HUES64 (cell line): ENCODE measurements at regions not wholly inside any gene's neighbourhood (a gene's known extent, or its start where the extent isn't known, plus 50 kb on each side); places are given as distances from the start of the nearest gene placed in this dataset.

ENCODE experiments used
- H3K27ac ChIP-seq: 2 replicates; pipeline ENCODE4 v1.7.0; 2013; ENCODE audit warnings: low read depth, low read length, inconsistent platforms
- H3K27me3 ChIP-seq: 2 replicates; pipeline ENCODE4 v1.6.1; 2013; ENCODE audit warnings: mild to moderate bottlenecking, low read length; ENCODE audit not compliant: insufficient read depth
- H3K36me3 ChIP-seq: 2 replicates; pipeline ENCODE4 v1.6.1; 2013; ENCODE audit warnings: mild to moderate bottlenecking, low read length; ENCODE audit not compliant: insufficient read depth
- H3K4me1 ChIP-seq: 2 replicates; pipeline ENCODE4 v1.6.1; 2013; ENCODE audit warnings: mild to moderate bottlenecking, low read length, moderate library complexity; ENCODE audit not compliant: insufficient read depth
- H3K4me3 ChIP-seq: 2 replicates; pipeline ENCODE4 v1.5.1; 2013; ENCODE audit warnings: mild to moderate bottlenecking, low read length, moderate library complexity
- H3K9ac ChIP-seq: 2 replicates; pipeline ENCODE4 v1.6.1; 2013; ENCODE audit warnings: mild to moderate bottlenecking, low read depth, low read length
- H3K9me3 ChIP-seq: 2 replicates; pipeline ENCODE4 v1.6.1; 2013; ENCODE audit warnings: low read depth, low read length; ENCODE audit not compliant: insufficient read depth
- WGBS: fragments of 150-250, 120-280 bp; methylation state at CpG from one replicate; pipeline ENCODE4 v1.1.7; 2013; ENCODE audit warnings: missing lambda C conversion rate; 5-methylcytosine and 5-hydroxymethylcytosine counted together

DNA sequence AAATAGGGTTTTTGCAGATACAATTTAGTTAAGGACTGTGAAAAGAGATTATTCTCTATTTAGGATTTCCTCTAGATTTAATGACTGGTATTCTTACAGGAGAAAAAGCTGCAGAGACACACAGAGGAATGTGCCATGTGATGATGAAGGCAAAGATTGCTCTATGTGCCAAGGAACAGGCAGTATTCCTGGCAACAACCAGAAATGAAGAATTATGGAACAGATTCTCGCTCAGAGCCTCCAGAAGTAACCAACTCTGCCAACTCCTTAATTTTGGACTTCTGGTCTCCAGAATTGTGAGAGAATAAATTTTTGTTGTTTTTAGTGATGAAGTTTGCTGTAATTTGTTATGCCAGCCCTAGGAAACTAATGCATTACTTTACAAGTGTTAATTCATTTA is 307.6 kb upstream of the SEMA3A start:
- Histone ChIP-seq H3K9me3 (no peaks in the 10 kb centered on the region), H3K4me1 (no peaks in the 10 kb centered on the region)
- 93% methylated on average over 1 of the region's 1 CpG for WGBS

DNA sequence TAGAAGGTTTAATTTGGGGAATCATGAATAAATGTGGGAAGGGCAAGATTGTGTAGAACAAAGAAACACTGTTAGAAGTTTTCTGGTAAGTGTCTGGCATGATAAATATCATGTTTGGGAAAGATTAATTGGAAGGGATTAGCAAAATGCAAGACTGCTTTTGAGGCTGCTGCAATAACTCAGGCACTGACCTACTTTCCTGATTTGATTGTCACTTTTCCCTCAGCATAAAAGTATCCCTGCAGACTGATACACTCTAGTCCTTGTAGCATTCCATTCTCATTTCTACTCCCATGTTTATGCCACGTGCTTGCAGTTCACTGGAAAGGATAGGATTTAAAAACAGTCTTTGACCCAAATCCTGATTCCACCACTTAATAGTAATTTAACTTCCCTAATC is 303.3 kb upstream of the SEMA3A start:
- H3K4me3 ChIP-seq: no peak overlapping the region
- H3K36me3 ChIP-seq: no peaks in the 10 kb centered on the region
- no peaks in the 10 kb centered on the region for H3K9me3 ChIP-seq
- WGBS: 80% methylated on average over 1 of the region's 1 CpG
- H3K27ac ChIP-seq: no peak overlapping the region
- H3K27me3 ChIP-seq: no peaks in the 10 kb centered on the region
- H3K9ac ChIP-seq: no peak overlapping the region
- H3K4me1 ChIP-seq: no peaks in the 10 kb centered on the region

More for the DNA sequence above, 307.6 kb upstream of the SEMA3A start:
- H3K4me3 ChIP-seq: no peak overlapping the region
- no peaks in the 10 kb centered on the region for H3K27me3 ChIP-seq
- H3K9ac ChIP-seq: no peak overlapping the region
- H3K27ac ChIP-seq: no peak overlapping the region
- no peaks in the 10 kb centered on the region for H3K36me3 ChIP-seq

GRCh38 chr7:84495128-84495527 is 300.5 kb upstream of the SEMA3A start:
- Histone ChIP-seq H3K4me3 (no peak overlapping the region), H3K27ac (no peak overlapping the region), H3K4me1 (no peaks in the 10 kb centered on the region), H3K9ac (no peak overlapping the region), H3K9me3 (no peaks in the 10 kb centered on the region), H3K36me3 (no peaks in the 10 kb centered on the region), H3K27me3 (no peaks in the 10 kb centered on the region)

GRCh38 chr7:84492098-84493034 is 297.8 kb upstream of the SEMA3A start:
- H3K4me3 ChIP-seq: no peak overlapping the region
- WGBS: 92% methylated on average over 12 of the region's 13 CpGs

GRCh38 chr7:84490661-84491060 is 296.1 kb upstream of the SEMA3A start:
- no peak overlapping the region for H3K4me3 ChIP-seq
- peaks cover 4% of the 10 kb centered on the region; the same call in 1 of the 2 replicates for H3K4me1 ChIP-seq
- WGBS: 90% methylated on average over 4 of the region's 6 CpGs
- no peaks in the 10 kb centered on the region for H3K9me3 ChIP-seq
- no peaks in the 10 kb centered on the region for H3K36me3 ChIP-seq
- H3K9ac ChIP-seq: no peak overlapping the region
- no peaks in the 10 kb centered on the region for H3K27me3 ChIP-seq
- no peak overlapping the region for H3K27ac ChIP-seq

More at GRCh38 chr7:84492098-84493034, 297.8 kb upstream of the SEMA3A start:
- H3K4me1 ChIP-seq: peaks cover 4% of the 10 kb centered on the region; the same call in 1 of the 2 replicates
- no peaks in the 10 kb centered on the region for H3K36me3 ChIP-seq
- H3K27me3 ChIP-seq: no peaks in the 10 kb centered on the region
- no peak overlapping the region for H3K27ac ChIP-seq
- no peaks in the 10 kb centered on the region for H3K9me3 ChIP-seq
- no peak overlapping the region for H3K9ac ChIP-seq

GRCh38 chr7:84484502-84485079 is 290.0 kb upstream of the SEMA3A start:
- no peak overlapping the region for H3K27ac ChIP-seq
- WGBS: 97% methylated on average over 3 of the region's 3 CpGs
- no peak overlapping the region for H3K4me3 ChIP-seq

GRCh38 chr7:84482476-84482875 is 287.9 kb upstream of the SEMA3A start:
- 80% methylated on average over 1 of the region's 1 CpG for WGBS
- Histone ChIP-seq H3K4me3 (no peak overlapping the region), H3K9me3 (no peaks in the 10 kb centered on the region), H3K27ac (no peak overlapping the region), H3K4me1 (peaks cover 27% of the 10 kb centered on the region), H3K9ac (no peak overlapping the region), H3K27me3 (no peaks in the 10 kb centered on the region), H3K36me3 (no peaks in the 10 kb centered on the region)

More at GRCh38 chr7:84484502-84485079, 290.0 kb upstream of the SEMA3A start:
- Histone ChIP-seq H3K9me3 (no peaks in the 10 kb centered on the region), H3K9ac (no peak overlapping the region), H3K4me1 (peaks cover 9% of the 10 kb centered on the region; the same call in 1 of the 2 replicates), H3K36me3 (no peaks in the 10 kb centered on the region), H3K27me3 (no peaks in the 10 kb centered on the region)

DNA sequence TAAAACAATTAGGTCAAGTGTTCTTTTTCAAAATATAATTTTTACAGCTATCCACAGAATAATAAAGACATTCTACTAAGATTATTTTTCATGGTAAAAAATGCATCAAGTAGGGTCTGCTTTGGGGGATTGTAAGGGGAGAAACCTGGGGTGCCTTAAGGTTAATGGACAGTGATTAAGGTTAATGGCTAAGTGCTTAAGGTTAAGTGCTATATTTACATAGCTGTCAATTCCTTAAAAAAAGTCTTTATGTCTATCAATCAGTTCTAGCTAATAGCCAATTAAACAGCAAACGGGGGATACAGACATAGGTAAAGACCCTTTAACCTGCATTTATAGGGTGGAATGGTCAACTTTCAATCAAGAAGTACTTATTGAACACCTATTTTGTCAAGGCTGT is 284.5 kb upstream of the SEMA3A start:
- peaks cover 26% of the 10 kb centered on the region for H3K4me1 ChIP-seq
- H3K36me3 ChIP-seq: no peaks in the 10 kb centered on the region
- H3K4me3 ChIP-seq: no peak overlapping the region
- H3K27me3 ChIP-seq: no peaks in the 10 kb centered on the region
- no peak overlapping the region for H3K9ac ChIP-seq
- H3K9me3 ChIP-seq: no peaks in the 10 kb centered on the region
- 100% methylated on average over 1 of the region's 1 CpG for WGBS
- no peak overlapping the region for H3K27ac ChIP-seq

GRCh38 chr7:84477786-84478478 is 283.3 kb upstream of the SEMA3A start:
- Histone ChIP-seq H3K4me3 (no peak overlapping the region), H3K9me3 (no peaks in the 10 kb centered on the region), H3K9ac (no peak overlapping the region), H3K4me1 (peaks cover 26% of the 10 kb centered on the region), H3K27ac (no peak overlapping the region), H3K36me3 (no peaks in the 10 kb centered on the region), H3K27me3 (no peaks in the 10 kb centered on the region)
- 89% methylated on average over 3 of the region's 4 CpGs for WGBS

DNA sequence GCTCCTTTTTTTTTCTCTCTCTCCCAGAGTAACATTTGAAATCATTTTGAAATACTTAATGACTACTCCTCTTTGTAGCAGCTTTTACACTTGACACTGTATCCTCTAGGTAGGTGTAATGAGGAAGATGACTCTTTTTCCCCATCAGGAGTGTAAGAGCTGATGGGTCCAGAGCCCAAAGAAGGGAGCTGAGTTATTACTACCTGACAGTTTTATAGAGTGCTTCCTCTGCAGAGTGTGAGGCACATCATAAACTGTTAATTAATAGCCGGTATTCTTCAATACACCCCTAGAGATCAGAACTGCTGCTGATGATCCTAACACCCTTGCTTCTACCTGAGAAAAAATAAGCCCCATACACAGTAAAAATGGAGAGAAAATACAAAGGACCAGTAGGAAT is 279.8 kb upstream of the SEMA3A start:
- Histone ChIP-seq H3K9me3 (no peaks in the 10 kb centered on the region), H3K4me1 (peaks cover 19% of the 10 kb centered on the region), H3K4me3 (no peak overlapping the region), H3K9ac (no peak overlapping the region), H3K27me3 (no peaks in the 10 kb centered on the region), H3K36me3 (no peaks in the 10 kb centered on the region), H3K27ac (no peak overlapping the region)
- WGBS: 100% methylated on average over 1 of the region's 1 CpG

GRCh38 chr7:84471576-84471975 is 277.0 kb upstream of the SEMA3A start:
- Histone ChIP-seq H3K4me1 (0 out of 2 replicates have a peak, but pooled peaks cover 4% of the 10 kb centered on the region), H3K36me3 (no peaks in the 10 kb centered on the region), H3K27me3 (no peaks in the 10 kb centered on the region), H3K27ac (no peak overlapping the region), H3K9ac (no peak overlapping the region), H3K9me3 (no peaks in the 10 kb centered on the region), H3K4me3 (no peak overlapping the region)
- no CpG with 5 or more reads among the region's 1 CpG for WGBS
